Esophagus muscularis mucosa (tissue), 3 donors: ENCODE measurements at regions not wholly inside any gene's neighbourhood (a gene's known extent, or its start where the extent isn't known, plus 50 kb on each side); places are given as distances from the start of the nearest gene placed in this dataset.

Source experiments
- CTCF ChIP-seq, 3 experiments: fragments of 200-600 bp in 2 of 3; fragments of 450-650 bp in 1 of 3; sonication (generic) in 2 of 3; IDR thresholded peaks; one replicate each; pipeline ENCODE4 v1.5.1; 2017 to 2019; ENCODE audit warnings: antibody characterized with exemption in 3 of 3, mild to moderate bottlenecking in 2 of 3, moderate library complexity in 1 of 3
- POLR2AphosphoS5 ChIP-seq, 2 donors: sonication (generic); formaldehyde crosslinking; IDR thresholded peaks; one replicate each; pipeline ENCODE4 v1.6.1; 2017; ENCODE audit warnings: antibody characterized with exemption in 2 of 2

DNA sequence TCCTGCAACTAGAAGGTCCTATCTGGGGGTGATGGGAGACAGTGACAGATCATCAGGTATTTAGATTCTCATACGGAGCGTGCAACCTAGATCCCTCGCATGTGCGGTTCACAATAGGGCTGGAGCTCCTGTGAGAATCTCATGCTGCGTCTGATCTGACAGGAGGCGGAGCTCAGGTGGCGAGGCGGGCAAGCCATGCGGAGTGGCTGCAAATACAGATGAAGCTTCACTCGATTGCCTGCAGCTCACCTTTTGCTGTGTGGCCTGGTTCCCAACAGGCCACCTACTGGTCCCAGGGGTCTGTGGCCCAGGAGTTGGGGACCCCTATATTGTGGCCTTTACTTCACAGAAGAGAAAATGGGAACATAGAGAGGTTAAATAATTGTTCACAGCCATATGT, 200.4 kb downstream of the IRF8 start:
- TF ChIP-seq POLR2AphosphoS5 (IDR thresholded peaks at IDR 0.05): no peak
- TF ChIP-seq CTCF (IDR thresholded peaks at IDR 0.05): no peak
